ENCODE measurements at regions not wholly inside any gene's neighbourhood (a gene's known extent, or its start where the extent isn't known, plus 50 kb on each side); places are given as distances from the start of the nearest gene placed in this dataset.
"Not testable (repeated sequence)": the region's sequence is repeated elsewhere in the genome, so short reads cannot be mapped to it uniquely, and the experiment has no call there.

DNA sequence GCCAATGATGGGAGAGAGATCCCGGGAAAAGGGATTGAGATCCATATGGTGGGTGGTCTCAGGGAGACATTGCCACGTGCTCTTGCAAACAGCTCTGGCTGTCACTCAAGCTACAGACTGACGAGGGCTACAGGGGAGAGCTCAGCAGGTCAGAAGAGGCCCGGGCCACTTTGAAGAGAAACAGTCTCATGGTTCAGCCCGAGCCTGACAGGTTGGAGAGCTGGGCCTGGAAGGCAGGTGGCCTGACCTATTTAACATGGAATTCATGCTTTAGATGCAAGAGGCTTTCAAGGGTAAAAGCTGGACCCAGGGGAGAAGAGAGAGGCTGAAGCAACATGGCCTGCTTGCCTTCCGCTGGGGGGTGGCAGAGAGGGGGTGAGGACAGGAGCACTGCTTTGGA is 81.0 kb upstream of the BRD7 start:
- Mint-ChIP-seq H3K27ac (no peak overlapping the region), H3K9me3 (no peaks in the 10 kb centered on the region), H3K4me1 (peaks cover 12% of the 10 kb centered on the region), H3K27me3 (ENCODE audit: insufficient read depth) (peaks cover 2% of the 10 kb centered on the region), H3K36me3 (ENCODE audit: low read depth) (no peaks in the 10 kb centered on the region), H3K4me3 (no peak overlapping the region)
- Histone ChIP-seq H3K9me3 (ENCODE audit: control insufficient read depth, low read length) (no peaks in the 10 kb centered on the region), H3K9ac (ENCODE audit: extremely low read depth, low read length, poor library complexity, severe bottlenecking) (no peak overlapping the region), H3K27ac (ENCODE audit: low read depth, low read length) (no peak overlapping the region), H3K36me3 (ENCODE audit: control insufficient read depth, insufficient read depth, low read length) (no peaks in the 10 kb centered on the region), H3K4me1 (ENCODE audit: control insufficient read depth, insufficient read depth, low read length) (peaks cover 3% of the 10 kb centered on the region), H3K27me3 (ENCODE audit: control insufficient read depth, insufficient read depth, low read length, poor library complexity, severe bottlenecking) (no peaks in the 10 kb centered on the region), H3K4me3 (ENCODE audit: low read length) (no peak overlapping the region)
- 36 to 75% methylated on average over 4 to 6 of the region's 6 CpGs for WGBS, 2 experiments (ENCODE audit: insufficient coverage in 1 of 2, insufficient read length in 1 of 2)
- TF ChIP-seq, protein P1, sequence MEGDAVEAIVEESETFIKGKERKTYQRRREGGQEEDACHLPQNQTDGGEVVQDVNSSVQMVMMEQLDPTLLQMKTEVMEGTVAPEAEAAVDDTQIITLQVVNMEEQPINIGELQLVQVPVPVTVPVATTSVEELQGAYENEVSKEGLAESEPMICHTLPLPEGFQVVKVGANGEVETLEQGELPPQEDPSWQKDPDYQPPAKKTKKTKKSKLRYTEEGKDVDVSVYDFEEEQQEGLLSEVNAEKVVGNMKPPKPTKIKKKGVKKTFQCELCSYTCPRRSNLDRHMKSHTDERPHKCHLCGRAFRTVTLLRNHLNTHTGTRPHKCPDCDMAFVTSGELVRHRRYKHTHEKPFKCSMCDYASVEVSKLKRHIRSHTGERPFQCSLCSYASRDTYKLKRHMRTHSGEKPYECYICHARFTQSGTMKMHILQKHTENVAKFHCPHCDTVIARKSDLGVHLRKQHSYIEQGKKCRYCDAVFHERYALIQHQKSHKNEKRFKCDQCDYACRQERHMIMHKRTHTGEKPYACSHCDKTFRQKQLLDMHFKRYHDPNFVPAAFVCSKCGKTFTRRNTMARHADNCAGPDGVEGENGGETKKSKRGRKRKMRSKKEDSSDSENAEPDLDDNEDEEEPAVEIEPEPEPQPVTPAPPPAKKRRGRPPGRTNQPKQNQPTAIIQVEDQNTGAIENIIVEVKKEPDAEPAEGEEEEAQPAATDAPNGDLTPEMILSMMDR (conservative IDR thresholded peaks at IDR 0.05) = no peak
- DNase-seq = no peak

DNA sequence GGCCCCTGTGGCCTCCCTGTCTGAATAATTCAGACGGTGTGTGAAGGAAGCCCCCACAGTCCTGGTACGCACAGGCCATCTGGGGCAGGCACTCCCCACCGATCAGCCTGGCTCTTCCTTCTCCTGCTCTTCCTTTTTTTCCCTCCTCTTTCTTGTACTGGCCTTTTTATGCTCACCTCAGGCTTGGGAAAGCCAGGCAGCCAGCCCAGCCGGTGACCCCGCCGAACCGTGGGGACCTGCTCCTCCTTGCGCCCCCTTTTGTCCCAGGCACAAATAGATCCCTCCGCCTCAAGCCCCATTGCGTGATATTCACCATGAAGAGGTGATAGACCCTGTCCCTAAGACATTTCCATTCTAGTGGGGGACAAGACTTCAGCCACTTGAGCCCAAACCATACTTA is 80.2 kb upstream of the BRD7 start:
- no peaks in the 10 kb centered on the region for H3K9me3 ChIP-seq (ENCODE audit: control insufficient read depth, low read length)
- H3K36me3 ChIP-seq (ENCODE audit: control insufficient read depth, insufficient read depth, low read length) = no peaks in the 10 kb centered on the region
- Mint-ChIP-seq H3K4me3 (no peak overlapping the region), H3K27ac (no peak overlapping the region), H3K27me3 (ENCODE audit: insufficient read depth) (peaks cover 2% of the 10 kb centered on the region), H3K4me1 (peaks cover 12% of the 10 kb centered on the region), H3K36me3 (ENCODE audit: low read depth) (no peaks in the 10 kb centered on the region), H3K9me3 (no peaks in the 10 kb centered on the region)
- H3K27me3 ChIP-seq (ENCODE audit: control insufficient read depth, insufficient read depth, low read length, poor library complexity, severe bottlenecking) = no peaks in the 10 kb centered on the region
- no peak overlapping the region for H3K27ac ChIP-seq (ENCODE audit: low read depth, low read length)
- WGBS, 2 experiments (ENCODE audit: insufficient coverage in 1 of 2, insufficient read length in 1 of 2) = 85 to 87% methylated on average over 8 to 10 of the region's 10 CpGs
- TF ChIP-seq, protein P1 (conservative IDR thresholded peaks at IDR 0.05) = no peak
- no peak overlapping the region for H3K4me3 ChIP-seq (ENCODE audit: low read length)
- DNase-seq = no peak
- H3K4me1 ChIP-seq (ENCODE audit: control insufficient read depth, insufficient read depth, low read length) = peaks cover 3% of the 10 kb centered on the region
- no peak overlapping the region for H3K9ac ChIP-seq (ENCODE audit: extremely low read depth, low read length, poor library complexity, severe bottlenecking)

DNA sequence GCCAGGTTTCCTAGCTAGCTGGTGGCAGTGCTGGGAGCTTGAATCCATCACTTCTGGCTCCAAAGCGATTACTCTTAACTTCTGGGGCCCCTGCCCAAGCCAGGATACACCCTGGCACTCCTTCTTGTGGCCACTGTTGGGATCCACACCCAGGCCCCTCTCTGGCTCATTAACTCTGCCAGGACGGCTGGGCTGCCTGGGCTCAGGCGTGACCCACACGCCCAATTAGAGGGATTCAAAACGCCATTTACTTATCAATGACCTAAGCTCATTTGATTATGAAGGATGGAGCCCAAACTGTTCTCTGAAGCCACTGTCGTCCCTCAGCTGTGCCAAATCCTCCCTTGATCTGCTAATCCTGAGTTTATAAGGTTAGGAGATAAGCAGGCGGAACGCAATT is 79.7 kb upstream of the BRD7 start:
- DNase-seq = peak; percentile 87
- H3K36me3 ChIP-seq (ENCODE audit: control insufficient read depth, insufficient read depth, low read length) = no peaks in the 10 kb centered on the region
- no peak overlapping the region for H3K9ac ChIP-seq (ENCODE audit: extremely low read depth, low read length, poor library complexity, severe bottlenecking)
- Mint-ChIP-seq H3K4me3 (no peak overlapping the region), H3K27ac (no peak overlapping the region), H3K27me3 (ENCODE audit: insufficient read depth) (peaks cover 2% of the 10 kb centered on the region), H3K36me3 (ENCODE audit: low read depth) (no peaks in the 10 kb centered on the region), H3K9me3 (no peaks in the 10 kb centered on the region), H3K4me1 (peaks cover 12% of the 10 kb centered on the region)
- TF ChIP-seq, protein P1 (conservative IDR thresholded peaks at IDR 0.05) = peak; percentile 78
- H3K4me3 ChIP-seq (ENCODE audit: low read length) = no peak overlapping the region
- H3K9me3 ChIP-seq (ENCODE audit: control insufficient read depth, low read length) = no peaks in the 10 kb centered on the region
- no peaks in the 10 kb centered on the region for H3K27me3 ChIP-seq (ENCODE audit: control insufficient read depth, insufficient read depth, low read length, poor library complexity, severe bottlenecking)
- H3K4me1 ChIP-seq (ENCODE audit: control insufficient read depth, insufficient read depth, low read length) = peaks cover 3% of the 10 kb centered on the region
- no peak overlapping the region for H3K27ac ChIP-seq (ENCODE audit: low read depth, low read length)
- 68 to 87% methylated on average over 7 to 8 of the region's 8 CpGs for WGBS, 2 experiments (ENCODE audit: insufficient coverage in 1 of 2, insufficient read length in 1 of 2)

DNA sequence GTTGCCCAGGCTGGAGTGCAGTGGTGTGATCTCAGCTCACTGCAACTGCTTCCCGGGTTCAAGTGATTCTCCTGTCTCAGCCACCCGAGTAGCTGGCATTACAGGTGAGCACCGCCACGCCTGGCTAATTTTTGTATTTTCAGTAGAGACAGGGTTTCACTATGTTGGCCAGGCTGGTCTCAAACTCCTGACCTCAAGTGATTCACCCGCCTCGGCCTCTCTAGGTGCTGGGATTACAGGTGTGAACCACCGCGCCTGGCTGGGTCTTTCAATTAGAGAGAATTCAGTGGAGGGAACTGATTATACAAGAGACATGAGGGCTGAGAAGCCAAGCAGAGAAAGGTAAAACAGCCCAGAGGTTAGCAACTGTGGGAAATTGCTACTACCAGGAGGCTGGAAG is 78.6 kb upstream of the BRD7 start:
- not testable (repeated sequence) for H3K9me3 ChIP-seq (ENCODE audit: control insufficient read depth, low read length); H3K36me3 Mint-ChIP-seq (ENCODE audit: low read depth); H3K9me3 Mint-ChIP-seq; H3K27ac ChIP-seq (ENCODE audit: low read depth, low read length); H3K9ac ChIP-seq (ENCODE audit: extremely low read depth, low read length, poor library complexity, severe bottlenecking); H3K4me3 ChIP-seq (ENCODE audit: low read length); H3K36me3 ChIP-seq (ENCODE audit: control insufficient read depth, insufficient read depth, low read length); H3K27me3 ChIP-seq (ENCODE audit: control insufficient read depth, insufficient read depth, low read length, poor library complexity, severe bottlenecking); H3K4me1 ChIP-seq (ENCODE audit: control insufficient read depth, insufficient read depth, low read length); H3K4me3 Mint-ChIP-seq; DNase-seq; H3K27me3 Mint-ChIP-seq (ENCODE audit: insufficient read depth); H3K27ac Mint-ChIP-seq
- 74 to 83% methylated on average over 8 of the region's 8 CpGs for WGBS, 2 experiments (ENCODE audit: insufficient coverage in 1 of 2, insufficient read length in 1 of 2)
- peaks cover 12% of the 10 kb centered on the region for H3K4me1 Mint-ChIP-seq
